ENCODE measurements at regions not wholly inside any gene's neighbourhood (a gene's known extent, or its start where the extent isn't known, plus 50 kb on each side); places are given as distances from the start of the nearest gene placed in this dataset.

DNA sequence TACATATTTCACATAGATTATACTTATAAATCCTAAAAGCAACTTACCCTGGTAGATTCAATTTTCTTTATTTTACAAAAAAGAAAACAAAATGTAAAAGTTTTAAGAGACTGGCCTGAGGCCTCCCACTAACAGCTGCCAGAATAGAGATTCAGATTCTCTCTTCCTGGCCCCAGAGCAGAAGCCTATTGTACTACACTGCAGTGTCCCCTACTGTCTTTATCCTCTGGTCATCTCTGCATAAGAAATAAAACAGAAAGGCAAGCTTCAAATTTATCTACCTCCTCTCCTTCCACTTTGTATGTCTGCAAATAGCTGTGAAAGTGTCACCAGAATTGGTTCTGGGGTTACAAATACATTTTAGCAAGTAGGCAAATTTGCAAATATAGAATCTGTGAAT is 1004.1 kb upstream of the PCDH9 start:
- no peak overlapping the region for H3K4me3 ChIP-seq
- TF ChIP-seq CTCF (IDR thresholded peaks at IDR 0.05) (no peak), POLR2A (IDR thresholded peaks at IDR 0.05) (no peak)
- H3K4me1 ChIP-seq: no peaks in the 10 kb centered on the region
- no peak overlapping the region for H3K27ac ChIP-seq
- no peaks in the 10 kb centered on the region for H3K9me3 ChIP-seq
- H3K36me3 ChIP-seq: no peaks in the 10 kb centered on the region
- intact Hi-C loops (cut with DNase I): no loop called here
- ATAC-seq: no peak
- no peaks in the 10 kb centered on the region for H3K27me3 ChIP-seq
- no peak for DNase-seq

GRCh38 chr13:68232351-68233130 is 1002.4 kb upstream of the PCDH9 start:
- no peak for TF ChIP-seq POLR2A (IDR thresholded peaks at IDR 0.05)
- no peak for TF ChIP-seq CTCF (IDR thresholded peaks at IDR 0.05)
- Histone ChIP-seq H3K9me3 (no peaks in the 10 kb centered on the region), H3K4me3 (no peak overlapping the region), H3K27ac (no peak overlapping the region), H3K4me1 (no peaks in the 10 kb centered on the region), H3K27me3 (no peaks in the 10 kb centered on the region), H3K36me3 (no peaks in the 10 kb centered on the region)
- intact Hi-C loops (cut with DNase I): no loop called here
- DNase-seq (no peak), ATAC-seq (no peak)
- WGBS, 4 donors: 58 to 69% (median 61%) methylated on average over 7 of the region's 7 CpGs

DNA sequence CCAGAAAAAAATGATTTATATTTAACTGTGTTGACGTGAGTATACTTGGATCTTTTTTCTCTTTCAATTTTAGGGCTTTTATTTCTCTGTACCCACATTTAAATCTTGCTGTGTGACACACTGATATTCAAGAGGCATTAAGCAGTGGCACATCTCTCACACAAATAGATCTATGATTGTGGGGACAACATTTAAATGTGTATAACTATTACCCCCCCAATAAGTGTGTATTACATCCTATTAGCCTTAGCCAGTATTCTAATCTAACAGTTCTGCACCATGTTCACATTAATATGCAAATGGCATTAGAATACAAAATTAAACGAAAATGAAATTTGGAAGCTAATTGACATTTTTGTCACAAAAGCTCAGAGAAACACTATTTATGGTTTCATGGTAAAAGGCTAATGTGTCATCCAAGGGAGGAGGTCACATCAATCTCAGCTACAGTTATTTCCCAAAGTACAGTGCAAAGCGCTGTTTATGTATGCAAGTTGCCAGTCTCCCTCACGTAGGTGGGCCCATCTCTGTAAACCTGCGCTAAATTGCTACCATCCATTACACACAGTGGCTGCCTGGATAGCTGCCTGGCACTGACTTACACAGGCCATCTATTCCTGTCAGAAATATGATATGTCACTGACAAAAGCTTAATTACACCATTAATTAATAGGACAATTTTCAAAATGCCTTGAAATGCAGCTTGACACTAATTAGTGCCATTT is 984.7 kb upstream of the PCDH9 start:
- intact Hi-C loops (cut with DNase I): no loop called here
- no peak overlapping the region for H3K4me3 ChIP-seq
- DNase-seq (no peak), ATAC-seq (no peak)
- no peaks in the 10 kb centered on the region for H3K9me3 ChIP-seq
- no peaks in the 10 kb centered on the region for H3K36me3 ChIP-seq
- WGBS, 4 donors: 79 to 87% (median 85%) methylated on average over 5 of the region's 5 CpGs
- H3K27me3 ChIP-seq: no peaks in the 10 kb centered on the region
- no peak for TF ChIP-seq POLR2A (IDR thresholded peaks at IDR 0.05)
- no peak for TF ChIP-seq CTCF (IDR thresholded peaks at IDR 0.05)
- no peaks in the 10 kb centered on the region for H3K4me1 ChIP-seq
- H3K27ac ChIP-seq: no peak overlapping the region

GRCh38 chr13:68199271-68199670 is 969.1 kb upstream of the PCDH9 start:
- Histone ChIP-seq H3K9me3 (no peaks in the 10 kb centered on the region), H3K27me3 (no peaks in the 10 kb centered on the region), H3K36me3 (no peaks in the 10 kb centered on the region), H3K4me1 (no peaks in the 10 kb centered on the region), H3K27ac (no peak overlapping the region), H3K4me3 (no peak overlapping the region)
- TF ChIP-seq CTCF (IDR thresholded peaks at IDR 0.05) (no peak), POLR2A (IDR thresholded peaks at IDR 0.05) (no peak)
- 69 to 81% (median 79%) methylated on average over 2 of the region's 2 CpGs for WGBS, 4 donors
- ATAC-seq: no peak
- DNase-seq: no peak
- intact Hi-C loops (cut with DNase I): no loop called here

Data from heart left ventricle (tissue), 16 donors.